NB4 (cell line): ENCODE measurements at regions not wholly inside any gene's neighbourhood (a gene's known extent, or its start where the extent isn't known, plus 50 kb on each side); places are given as distances from the start of the nearest gene placed in this dataset.

Source experiments
- CTCF ChIP-seq: IDR thresholded peaks from one replicate; pipeline ENCODE4 v1.5.1; 2012; ENCODE audit warnings: low read depth, low read length
- MAX ChIP-seq: IDR thresholded peaks from 2 replicates; pipeline ENCODE4 v1.6.1; 2011; ENCODE audit warnings: low read depth, low read length
- MYC ChIP-seq: IDR thresholded peaks from 2 replicates; pipeline ENCODE4 v1.6.1; 2011; ENCODE audit warnings: low read depth, low read length
- POLR2A ChIP-seq: IDR thresholded peaks from 2 replicates; pipeline ENCODE4 v1.6.1; 2011; ENCODE audit warnings: mild to moderate bottlenecking; ENCODE audit not compliant: insufficient read length; ENCODE audit errors: extremely low read depth

GRCh38 chr15:97521381-97522285, 438.9 kb upstream of the ARRDC4 start:
- no peak for TF ChIP-seq CTCF
- TF ChIP-seq MYC: no peak
- TF ChIP-seq MAX: no peak
- no peak for TF ChIP-seq POLR2A
